NCI-H2196 treated with DMSO at 0.1 percent for 48 hours (cell line): ENCODE measurements at regions not wholly inside any gene's neighbourhood (a gene's known extent, or its start where the extent isn't known, plus 50 kb on each side); places are given as distances from the start of the nearest gene placed in this dataset.
"Not testable (repeated sequence)": the region's sequence is repeated elsewhere in the genome, so short reads cannot be mapped to it uniquely, and the experiment has no call there.

Source experiments
- DNase-seq: peaks from one replicate; lab custom pipeline; 2025; ENCODE audit not compliant: unreplicated experiment; lab: John Stamatoyannopoulos, UW

DNA sequence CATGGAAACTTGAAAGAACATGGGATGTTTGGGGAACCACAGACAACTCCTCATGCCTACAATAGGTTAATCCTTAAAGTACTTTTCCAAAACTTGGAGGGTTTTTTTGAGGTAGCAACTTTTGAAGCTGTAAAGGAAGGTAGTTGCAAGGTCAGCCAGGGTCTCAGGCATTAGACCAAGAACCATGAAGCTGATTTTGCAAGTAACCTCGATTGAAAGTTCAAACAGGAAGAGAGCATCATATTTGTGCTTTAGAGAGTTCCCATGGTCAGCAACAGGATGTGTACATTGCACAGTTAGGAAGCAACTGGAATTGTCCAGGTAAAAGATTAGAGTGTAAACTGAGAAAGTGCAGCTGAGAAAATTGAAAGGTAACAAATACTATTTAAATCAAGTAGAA is 199.8 kb upstream of the NR2F2 start:
- DNase-seq: no peak

DNA sequence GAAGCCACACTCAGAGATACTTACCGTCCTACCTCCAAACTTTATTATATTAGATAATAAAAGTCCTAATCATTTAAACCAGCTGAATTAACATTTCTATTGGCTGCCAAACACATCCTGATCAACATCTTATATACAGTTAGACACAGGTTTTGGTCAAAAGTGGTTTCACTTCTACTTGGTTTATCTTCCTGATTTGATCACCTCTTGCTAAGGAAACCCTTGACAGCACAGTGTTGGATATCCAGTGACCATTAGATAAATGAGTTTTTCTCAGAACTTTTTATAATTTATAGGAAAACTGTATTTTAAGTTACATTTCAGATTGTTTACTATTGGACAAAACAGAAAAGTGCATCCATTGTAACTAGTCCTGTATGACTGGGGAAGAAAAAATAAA is 198.4 kb upstream of the NR2F2 start:
- no peak for DNase-seq

DNA sequence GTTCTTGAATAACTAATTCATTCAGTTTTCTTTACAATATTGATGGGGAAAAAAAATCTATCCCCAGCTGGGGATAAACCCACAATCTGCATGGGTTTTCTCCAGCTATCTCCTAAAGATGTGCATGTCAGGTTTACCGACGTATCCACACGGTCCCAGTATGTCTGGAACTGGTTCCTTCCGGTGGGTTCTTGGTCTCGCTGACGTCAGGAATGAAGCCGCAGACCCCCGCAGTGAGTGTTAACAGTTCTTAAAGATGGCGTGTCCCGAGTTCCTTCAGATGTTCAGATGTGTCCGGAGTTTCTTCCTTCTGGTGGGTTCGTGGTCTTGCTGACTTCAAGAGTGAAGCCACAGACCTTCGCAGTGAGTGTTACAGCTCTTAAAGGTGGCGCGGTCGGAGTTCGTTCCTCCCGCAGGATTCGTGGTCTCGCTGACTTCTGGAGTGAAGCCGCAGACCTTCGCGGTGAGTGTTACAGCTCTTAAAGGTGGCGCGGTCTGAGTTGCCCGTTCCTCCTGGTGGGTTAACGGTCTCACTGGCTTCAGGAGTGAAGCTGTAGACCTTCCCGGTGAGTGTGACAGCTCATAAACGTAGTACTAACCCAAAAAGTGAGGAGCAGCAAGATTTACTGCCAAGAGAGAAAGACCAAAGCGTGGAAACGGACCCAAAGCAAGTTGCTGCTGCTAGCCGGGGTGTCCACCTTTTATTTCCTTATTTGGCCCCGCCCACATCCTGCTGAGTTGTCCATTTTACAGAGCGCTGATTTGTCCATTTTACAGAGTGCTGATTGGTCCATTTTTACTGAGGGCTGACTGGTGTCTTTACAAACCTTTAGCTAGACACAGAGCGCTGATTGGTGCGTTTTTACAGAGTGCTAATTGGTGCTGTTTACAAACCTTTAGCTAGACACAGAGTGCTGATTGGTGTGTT is 195.1 kb upstream of the NR2F2 start:
- no peak for DNase-seq

DNA sequence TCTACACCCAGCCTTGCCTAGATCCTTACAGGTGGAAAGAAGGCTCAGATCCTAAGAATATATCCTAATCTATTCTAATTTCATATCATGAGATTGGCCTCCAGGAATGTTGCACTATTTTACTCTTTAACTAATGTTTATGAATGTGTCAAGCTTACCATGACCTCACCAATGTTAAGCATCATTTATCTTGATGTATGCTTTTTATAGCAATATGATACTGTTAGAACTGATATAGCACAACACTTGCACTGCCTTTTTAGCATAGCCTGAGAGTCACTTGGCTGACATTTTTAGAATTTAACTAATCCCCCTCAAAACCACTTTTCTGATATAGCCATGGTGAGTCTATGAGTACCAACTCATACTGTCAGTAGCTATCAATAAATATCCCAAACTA is 191.5 kb upstream of the NR2F2 start:
- no peak for DNase-seq

DNA sequence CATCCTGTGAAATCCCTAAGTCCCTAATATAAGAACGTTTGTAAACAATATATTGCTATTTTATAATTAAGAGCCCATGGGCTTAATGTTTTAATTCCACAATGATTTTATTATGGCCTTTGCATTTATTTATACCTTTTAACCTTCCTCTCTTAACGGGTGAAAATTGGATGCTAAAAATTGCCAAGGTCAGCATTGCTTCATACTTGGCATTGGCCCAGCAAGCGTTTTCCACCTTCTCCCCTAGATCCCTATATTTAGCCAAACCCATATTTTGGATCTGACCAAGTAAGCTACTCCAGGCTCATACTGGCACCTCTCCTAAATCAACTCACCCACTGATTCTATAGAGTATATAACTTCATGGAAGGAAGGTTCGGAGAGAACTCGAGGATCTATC is 188.0 kb upstream of the NR2F2 start:
- no peak for DNase-seq

DNA sequence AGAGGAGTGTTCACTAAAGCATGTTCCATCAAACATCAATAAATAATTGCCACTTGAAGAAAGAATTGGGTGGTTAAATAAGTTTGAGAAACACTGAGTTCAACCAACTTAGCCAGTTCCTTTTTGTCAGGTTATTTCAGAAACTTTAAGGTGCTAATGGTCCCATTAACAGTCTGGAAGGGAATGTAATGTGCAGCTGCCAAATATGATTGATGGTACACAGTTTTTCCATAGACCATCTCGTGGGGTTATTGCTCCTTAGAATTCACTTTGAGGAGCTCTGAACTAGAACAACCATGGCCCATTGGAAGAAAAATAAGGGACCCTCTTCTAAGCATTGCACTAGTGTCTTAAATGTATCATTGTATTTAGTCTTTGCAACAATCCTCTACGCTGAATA is 185.8 kb upstream of the NR2F2 start:
- no peak for DNase-seq

DNA sequence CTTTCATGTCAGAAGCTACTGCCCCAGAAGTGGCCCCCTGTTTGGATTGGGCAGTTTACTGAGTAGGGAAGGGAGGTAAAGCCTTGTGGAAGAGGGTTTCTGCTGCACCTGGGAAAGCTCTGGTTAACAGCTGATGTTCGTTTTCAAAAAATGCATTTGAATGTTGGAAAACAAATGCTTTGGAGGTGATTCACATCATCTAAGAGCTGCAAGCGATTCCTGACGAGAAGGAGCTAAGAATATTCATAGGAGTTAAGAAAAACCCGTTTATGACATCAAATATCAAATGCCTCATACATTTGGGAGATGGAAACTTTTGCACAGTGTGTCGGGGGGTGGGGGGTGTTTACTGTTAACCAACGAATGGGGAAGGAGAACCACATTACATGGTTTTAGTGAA is 183.8 kb upstream of the NR2F2 start:
- no peak for DNase-seq

DNA sequence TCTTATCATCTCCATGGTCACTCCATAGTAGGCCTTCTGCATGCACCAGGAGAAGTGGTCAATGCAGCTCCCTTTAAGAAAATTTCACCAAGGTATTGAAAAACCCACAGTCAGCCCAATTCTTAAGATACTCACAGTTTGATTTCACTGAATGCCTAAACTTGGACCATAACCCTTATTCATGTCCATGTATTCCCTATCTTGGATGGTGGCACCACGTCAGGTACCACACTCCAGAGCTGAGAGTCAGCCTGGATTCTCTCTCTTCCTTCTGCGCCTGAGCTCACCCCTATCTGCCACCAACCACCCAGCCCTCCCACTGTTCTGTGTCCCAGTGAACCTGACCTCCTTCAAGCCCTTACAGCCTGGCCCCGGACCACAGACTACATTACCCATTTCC is 183.2 kb upstream of the NR2F2 start:
- DNase-seq: no peak

DNA sequence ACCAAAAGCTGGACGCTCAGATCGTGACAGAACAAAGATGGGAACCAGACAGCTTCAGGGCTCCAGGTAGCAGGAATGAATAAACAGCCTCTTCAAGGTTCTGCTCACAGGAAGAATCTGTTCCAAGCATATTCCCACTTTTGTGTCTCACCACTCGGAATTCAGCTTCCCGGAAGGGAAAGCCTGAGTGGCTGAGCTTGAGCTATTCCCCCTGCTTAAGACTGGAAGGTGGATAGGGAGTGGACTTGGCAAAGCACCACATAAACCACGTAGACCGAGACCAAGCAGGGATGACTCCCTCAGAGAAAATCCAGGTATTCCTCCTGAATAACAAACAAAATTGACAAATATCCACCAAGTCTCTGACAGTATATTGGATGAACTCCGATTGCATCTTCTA is 180.2 kb upstream of the NR2F2 start:
- no peak for DNase-seq

DNA sequence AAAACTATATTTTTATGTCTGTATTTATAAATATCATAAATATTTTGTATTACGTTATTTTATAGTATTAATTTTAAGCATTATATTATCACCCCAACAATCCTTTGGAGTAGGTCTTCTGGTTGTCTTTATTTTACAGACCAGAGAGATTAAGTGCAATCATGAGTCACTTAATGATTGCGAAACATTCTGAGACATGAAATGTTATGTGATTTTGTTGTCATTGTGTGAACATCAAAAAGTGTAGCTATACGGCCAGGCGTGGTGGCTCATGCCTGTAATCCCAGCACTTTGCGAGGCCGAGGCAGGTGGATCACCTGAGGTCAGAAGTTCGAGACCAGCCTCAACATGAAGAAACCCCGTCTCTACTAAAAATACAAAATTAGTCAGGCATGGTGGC is 178.8 kb upstream of the NR2F2 start:
- not testable (repeated sequence) for DNase-seq

DNA sequence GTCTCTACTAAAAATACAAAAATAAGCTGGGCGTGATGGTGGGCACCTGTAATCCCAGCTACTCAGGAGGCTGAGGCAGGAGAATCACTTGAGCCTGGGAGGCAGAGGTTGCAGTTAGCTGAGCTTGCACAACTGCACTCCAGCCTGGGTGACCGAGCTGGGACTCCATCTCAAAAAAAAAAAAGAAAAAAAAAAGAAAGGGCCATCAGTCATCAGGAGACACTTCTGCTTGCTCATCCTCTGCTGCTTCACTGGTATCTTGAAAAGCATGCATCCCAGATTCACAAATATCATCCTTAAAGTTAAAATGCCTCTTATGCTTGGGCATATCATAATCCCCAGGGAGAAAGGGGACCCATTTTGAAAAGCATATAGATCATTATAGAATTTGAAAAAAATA is 176.6 kb upstream of the NR2F2 start:
- no peak for DNase-seq

DNA sequence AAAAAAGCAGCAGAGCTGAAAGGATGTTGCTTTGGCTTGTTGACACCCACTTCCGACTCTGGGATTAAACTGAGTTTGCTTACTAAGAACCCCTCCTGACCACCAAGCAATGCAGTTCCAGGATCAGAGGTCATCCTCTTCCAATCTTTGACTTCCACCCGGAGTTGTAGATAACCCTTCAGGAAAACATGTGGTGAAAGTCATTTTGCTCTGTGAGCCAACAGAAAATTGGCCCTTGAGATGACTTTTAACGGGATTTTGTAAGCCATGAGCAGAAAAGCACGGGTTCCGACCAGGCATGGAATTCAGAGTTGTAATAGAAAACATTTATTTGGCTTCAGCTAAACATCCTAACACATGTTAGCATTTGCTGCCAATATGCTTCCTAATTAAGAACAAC is 171.6 kb upstream of the NR2F2 start:
- no peak for DNase-seq

DNA sequence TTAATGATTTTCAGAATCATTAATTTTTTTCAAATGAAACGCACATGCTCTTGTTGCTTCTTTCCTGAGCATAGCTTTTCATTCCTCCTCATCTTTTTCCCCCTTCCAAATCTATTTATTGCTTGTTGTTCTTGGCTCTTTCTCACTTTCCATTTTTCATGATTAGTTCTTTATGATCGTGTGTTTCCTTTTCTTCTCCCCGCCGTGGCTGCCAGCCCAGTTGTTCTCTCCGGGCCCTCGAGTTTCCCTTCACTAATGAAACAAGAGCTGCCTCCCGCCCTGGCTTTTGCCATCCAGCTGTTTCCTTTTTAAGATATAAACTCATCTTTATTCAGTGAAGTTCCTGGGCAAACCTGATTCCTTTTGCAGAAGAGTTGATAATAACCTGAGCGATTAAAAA is 170.2 kb upstream of the NR2F2 start:
- DNase-seq: no peak

DNA sequence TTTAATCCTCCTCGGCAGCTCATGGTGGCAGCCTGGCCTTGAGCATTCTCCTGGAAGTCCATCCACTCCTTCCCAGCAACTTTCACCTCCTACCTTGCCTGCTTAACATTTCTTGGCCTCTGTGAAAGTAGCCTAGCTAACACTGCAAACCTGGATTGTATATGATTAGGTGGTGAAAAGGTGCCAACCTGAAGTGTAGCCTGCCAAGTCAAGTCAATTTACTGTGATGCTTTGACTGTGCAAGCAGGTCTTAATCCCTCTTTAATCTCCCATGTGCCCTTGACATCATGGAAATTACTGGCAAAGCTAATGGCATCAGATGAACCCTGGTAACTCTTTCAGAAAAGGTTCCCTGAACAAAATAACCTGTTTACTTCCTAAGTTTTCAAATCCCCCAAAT is 169.7 kb upstream of the NR2F2 start:
- no peak for DNase-seq

DNA sequence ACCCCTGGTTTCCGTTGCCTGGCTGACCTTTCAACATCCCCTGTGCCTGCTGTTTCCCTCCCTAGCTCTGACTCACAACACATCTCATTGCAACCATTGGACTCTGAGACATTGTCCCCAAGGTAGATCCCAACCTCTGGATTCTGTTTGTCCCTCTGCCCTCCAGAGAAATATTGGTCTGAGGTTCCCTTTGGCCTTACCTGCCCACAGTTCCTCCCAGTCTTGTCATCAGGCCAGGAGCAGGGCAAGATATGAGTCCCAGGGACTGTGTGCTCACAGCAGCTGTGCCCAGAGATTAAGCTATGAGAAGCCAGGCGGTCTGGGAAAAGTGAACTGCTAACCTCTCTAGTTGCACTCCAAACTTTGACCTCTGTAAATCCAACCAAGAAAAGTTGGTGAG is 168.2 kb upstream of the NR2F2 start:
- DNase-seq: no peak

DNA sequence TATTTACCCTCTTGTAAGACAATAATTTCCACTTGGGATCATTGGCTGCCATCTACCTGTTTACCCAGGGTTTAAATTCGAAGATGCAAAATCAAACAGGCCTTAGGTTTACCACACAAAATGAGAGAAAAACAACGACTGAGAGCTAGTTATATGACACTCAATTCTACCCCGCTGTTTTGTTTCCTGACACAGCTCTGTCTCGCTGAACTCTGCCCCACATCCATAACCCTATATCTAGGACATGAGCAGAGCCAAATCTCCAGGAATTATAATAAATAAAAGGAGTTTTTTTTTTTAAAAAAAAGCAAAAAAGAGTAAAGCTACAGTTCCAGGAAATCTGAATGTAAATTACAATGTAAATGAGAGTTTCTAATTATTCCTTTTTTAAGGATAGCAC is 165.4 kb upstream of the NR2F2 start:
- no peak for DNase-seq

DNA sequence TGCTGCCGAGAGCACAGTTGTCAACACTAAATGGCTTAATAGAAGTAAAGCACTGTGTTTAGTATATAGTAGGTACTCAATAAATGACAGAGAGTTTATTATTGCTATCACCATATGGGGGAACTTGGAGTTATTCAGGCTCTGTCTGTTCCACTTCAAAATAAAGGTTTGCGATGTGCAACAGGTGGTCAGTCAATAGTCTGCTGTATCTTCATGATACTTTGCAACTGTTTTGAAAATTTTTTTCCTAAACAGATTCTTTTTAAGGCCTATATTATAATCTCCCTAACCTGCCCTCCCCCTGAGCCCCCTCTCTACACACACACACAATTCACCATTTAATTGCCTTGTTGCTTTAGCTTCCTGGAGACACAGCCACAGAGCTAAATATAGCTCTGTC is 164.7 kb upstream of the NR2F2 start:
- DNase-seq: no peak

DNA sequence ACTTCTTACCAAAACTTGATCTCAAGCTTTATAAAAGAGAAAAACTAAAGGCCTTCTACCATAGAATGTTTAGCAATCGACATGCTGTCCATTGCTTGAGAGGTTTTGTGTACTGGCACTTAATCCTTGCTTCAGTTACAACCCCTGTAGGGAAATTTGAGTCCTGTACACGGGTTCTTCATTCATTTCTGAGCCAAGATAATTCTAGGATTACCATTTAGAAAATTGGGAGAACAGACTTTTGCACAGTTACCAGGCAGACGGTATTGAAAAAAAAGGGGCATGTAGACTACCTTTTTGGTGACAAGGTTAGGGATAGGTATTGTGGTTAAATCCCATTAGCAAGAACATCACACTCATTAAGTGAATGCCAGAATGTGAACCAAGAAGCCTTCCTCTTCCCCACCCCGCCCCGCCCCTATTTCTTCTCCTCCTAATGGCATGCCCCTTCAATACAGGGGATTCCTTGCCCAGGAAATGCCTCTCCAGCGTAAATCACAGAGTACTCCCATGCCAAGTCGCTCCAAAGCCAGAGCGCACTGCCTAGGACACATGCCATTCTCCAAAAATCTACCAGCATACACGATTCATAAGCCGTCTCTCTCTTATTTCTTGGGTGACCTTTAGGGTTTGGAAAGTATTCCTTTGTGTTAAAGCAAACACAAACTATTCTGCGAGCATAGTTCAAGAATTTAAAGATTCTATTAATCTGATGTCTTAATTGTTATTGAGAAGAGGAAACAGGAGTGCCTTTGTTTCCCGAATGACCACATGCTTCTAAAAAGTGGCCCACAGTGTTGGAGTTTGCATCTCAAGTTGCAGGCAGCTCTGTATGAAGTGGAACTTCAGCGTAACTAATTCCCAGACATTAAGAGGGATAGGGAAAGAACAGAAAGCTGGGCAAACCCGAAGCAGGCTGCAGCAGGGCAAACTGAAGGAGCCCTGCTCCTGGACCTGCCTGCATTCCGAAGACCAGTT is 164.0 kb upstream of the NR2F2 start:
- DNase-seq: no peak

DNA sequence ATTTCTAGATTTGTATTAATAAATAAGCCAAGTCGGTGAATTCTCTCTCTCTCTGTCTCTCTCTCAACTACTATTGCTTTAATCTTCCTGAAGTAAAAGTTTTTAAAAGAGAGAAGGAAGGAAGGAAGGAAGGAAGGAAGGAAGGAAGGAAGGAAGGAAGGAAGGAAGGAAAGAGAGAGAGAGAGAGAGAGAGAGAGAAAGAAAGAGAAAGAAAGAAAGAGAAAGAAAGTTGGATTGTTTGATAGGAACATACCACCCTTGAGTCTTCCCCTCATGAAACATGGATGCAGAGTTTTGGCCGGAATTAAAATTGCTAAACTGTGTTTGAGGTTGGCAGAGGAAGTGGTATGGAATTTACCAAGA is 159.9 kb upstream of the NR2F2 start:
- DNase-seq: not testable (repeated sequence)

DNA sequence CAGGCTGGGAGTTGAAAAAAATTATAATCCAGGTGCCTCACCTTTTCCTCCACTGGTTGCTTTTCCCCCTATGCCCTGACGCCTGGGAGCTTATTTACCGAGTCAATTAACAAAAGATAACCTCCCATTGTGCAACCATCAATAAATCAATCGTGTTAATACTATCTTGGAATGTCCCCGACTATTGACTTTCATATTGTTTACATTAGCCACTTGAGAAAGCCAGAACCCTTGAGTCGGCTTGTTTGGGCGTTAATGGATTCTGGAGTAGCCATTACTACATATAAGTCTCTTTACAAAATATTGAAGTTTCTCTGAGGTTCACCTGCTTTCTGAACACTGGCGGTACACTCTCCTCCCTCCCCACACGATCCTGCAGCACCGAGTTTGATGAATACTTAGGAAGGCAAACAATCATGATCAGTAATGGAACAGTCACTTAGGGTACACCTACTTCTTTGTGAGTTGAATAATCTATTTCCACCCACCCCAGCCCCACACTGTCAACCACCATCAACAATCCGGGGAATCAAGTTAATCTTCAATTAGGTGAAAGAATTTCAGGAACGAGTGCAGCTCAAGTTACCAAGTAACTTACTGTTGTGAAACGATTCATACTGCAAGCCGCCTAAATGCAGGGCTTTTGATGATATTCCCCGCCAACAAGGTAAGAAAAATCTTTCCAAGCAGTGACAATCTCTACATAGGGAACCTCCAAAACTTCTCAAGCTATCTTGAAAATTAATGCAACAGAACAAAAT is 159.3 kb upstream of the NR2F2 start:
- no peak for DNase-seq

DNA sequence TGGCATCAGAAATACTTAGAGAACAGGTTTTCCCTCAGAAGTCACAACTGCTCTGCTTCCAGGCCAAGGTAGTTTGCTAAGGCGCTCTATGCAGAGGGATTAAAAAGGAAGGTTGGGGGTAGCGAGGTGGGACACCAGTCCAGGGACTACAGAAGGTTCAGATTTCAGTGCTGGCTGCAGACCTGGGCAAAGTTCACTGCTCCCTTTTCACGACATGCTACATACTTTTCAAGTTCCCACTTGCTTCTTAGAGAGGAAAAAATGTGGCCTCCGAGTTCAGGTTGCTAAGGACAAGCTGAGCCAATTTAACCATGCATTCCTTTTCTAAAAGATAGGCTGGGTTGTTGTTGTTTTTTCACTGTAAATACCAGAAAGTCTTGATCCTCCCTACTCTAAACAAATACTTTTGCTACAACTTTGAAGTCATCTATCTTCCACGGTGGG is 158.6 kb upstream of the NR2F2 start:
- DNase-seq: no peak
